VCaP (cell line): ENCODE measurements at regions not wholly inside any gene's neighbourhood (a gene's known extent, or its start where the extent isn't known, plus 50 kb on each side); places are given as distances from the start of the nearest gene placed in this dataset.

ENCODE experiments used
- H3K27ac ChIP-seq: fragments of 450-650 bp; 2 replicates; pipeline ENCODE4 v1.5.1; 2017
- TF ChIP-seq, protein P1 (sequence below): fragments of 450-650 bp; conservative IDR thresholded peaks from 2 replicates; pipeline ENCODE4 v1.5.1; 2017; ENCODE audit warnings: mild to moderate bottlenecking, moderate library complexity

DNA sequence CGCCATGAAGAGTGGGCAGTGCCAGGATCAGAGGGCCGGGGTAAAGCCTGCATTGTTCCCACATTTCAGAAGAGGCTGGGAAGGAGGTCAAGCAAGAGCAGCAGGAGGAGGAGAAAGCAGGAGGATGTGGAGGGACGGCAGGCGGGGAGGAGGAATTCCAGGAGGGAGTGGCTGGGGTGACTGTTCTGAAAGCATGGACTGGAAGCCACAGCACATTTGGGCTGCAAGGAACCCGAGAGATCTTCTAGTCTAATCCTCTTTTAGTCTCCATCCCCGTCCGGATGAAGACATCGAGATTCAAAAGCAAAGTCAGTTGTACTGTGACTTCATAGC lies 76.9 kb downstream of the FAM50B start:
- no peak overlapping the region for H3K27ac ChIP-seq
- TF ChIP-seq, protein P1, sequence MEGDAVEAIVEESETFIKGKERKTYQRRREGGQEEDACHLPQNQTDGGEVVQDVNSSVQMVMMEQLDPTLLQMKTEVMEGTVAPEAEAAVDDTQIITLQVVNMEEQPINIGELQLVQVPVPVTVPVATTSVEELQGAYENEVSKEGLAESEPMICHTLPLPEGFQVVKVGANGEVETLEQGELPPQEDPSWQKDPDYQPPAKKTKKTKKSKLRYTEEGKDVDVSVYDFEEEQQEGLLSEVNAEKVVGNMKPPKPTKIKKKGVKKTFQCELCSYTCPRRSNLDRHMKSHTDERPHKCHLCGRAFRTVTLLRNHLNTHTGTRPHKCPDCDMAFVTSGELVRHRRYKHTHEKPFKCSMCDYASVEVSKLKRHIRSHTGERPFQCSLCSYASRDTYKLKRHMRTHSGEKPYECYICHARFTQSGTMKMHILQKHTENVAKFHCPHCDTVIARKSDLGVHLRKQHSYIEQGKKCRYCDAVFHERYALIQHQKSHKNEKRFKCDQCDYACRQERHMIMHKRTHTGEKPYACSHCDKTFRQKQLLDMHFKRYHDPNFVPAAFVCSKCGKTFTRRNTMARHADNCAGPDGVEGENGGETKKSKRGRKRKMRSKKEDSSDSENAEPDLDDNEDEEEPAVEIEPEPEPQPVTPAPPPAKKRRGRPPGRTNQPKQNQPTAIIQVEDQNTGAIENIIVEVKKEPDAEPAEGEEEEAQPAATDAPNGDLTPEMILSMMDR: no peak

GRCh38 chr6:3928111-3928510 lies 78.9 kb downstream of the FAM50B start:
- TF ChIP-seq, protein P1: no peak
- no peak overlapping the region for H3K27ac ChIP-seq

DNA sequence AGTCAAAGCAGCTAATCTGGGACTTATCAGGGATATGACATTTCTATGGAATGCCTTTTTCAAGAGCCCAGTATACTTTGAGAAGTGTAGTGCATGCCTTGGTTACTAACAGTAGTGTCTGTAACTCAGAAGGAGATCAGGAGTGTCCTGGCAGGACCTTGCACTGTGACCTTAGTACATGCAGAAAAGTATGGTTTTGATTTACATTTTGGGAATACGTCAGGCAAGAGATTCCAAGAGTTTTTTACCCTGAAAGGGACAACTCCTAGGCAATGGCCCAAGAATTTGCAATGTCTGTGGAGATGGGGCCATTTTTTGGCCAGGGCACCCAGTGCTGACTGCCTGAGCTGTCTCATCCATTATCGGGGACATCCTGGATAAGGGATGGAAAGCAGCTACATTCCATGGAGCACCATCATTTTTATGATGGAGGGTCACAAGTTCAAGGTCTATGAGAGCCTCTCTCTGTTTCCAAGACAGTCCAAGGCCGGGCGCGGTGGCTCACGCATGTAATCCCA lies 80.2 kb downstream of the FAM50B start:
- TF ChIP-seq, protein P1: no peak
- no peak overlapping the region for H3K27ac ChIP-seq

DNA sequence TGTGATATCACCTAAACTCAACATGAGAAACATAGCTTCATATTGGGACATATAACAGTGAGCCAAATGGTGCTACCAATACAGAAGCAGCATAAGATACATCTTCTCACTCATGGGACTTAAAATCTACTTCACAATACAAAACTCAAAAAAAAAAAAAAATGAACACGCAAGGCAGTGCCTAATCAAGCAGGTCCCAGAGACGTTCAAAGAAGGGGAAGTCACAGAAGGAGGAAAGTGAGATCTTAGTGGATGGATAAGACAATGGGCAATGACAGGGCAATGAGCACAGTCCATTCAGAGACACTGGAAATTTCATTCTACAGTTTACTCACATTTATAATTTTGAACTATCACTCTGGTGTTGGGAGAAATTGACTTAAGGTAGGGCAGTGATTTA lies 88.3 kb downstream of the FAM50B start:
- no peak overlapping the region for H3K27ac ChIP-seq
- TF ChIP-seq, protein P1: no peak

GRCh38 chr6:3938715-3939367 lies 89.7 kb downstream of the FAM50B start:
- TF ChIP-seq, protein P1: no peak
- H3K27ac ChIP-seq: no peak overlapping the region

GRCh38 chr6:3939368-3939958 lies 90.3 kb downstream of the FAM50B start:
- no peak overlapping the region for H3K27ac ChIP-seq
- TF ChIP-seq, protein P1: no peak

GRCh38 chr6:3939964-3940363 lies 90.8 kb downstream of the FAM50B start:
- no peak overlapping the region for H3K27ac ChIP-seq
- TF ChIP-seq, protein P1: no peak
